Vagina (tissue), 2 donors: ENCODE measurements at regions not wholly inside any gene's neighbourhood (a gene's known extent, or its start where the extent isn't known, plus 50 kb on each side); places are given as distances from the start of the nearest gene placed in this dataset.

Experiments
- DNase-seq, 2 donors: peaks; one replicate each; pipeline ENCODE4 v3.0.0-alpha.2; 2017; ENCODE audit errors: extremely low spot score in 2 of 2
- H3K27ac ChIP-seq: fragments of 200-600 bp; sonication (generic); one replicate; pipeline ENCODE4 v1.5.1; 2019
- H3K27me3 ChIP-seq: fragments of 200-600 bp; sonication (generic); one replicate; pipeline ENCODE4 v1.5.1; 2019
- H3K36me3 ChIP-seq, 2 donors: fragments of 200-600 bp; sonication (generic); one replicate each; pipeline ENCODE4 v1.5.1; 2017 to 2019
- H3K4me1 ChIP-seq: fragments of 200-600 bp; sonication (generic); one replicate; pipeline ENCODE4 v1.5.1; 2019
- H3K4me3 ChIP-seq, 2 donors: fragments of 200-600 bp; sonication (generic); 1 replicate in 1 of 2; 2 replicates in 1 of 2; pipeline ENCODE4 v1.5.1; 2016 to 2019
- H3K9me3 ChIP-seq: fragments of 200-600 bp; sonication (generic); one replicate; pipeline ENCODE4 v1.5.1; 2019
- CTCF ChIP-seq, 3 experiments: fragments of 450-650 bp in 2 of 3; fragments of 200-600 bp in 1 of 3; sonication (generic) in 1 of 3; IDR thresholded peaks; one replicate each; pipeline ENCODE4 v1.5.1; 2017 to 2019; ENCODE audit warnings: antibody characterized with exemption in 3 of 3, mild to moderate bottlenecking in 2 of 3, moderate library complexity in 2 of 3
- POLR2A ChIP-seq, 2 donors: fragments of 450-650 bp; IDR thresholded peaks; one replicate each; pipeline ENCODE4 v1.6.1; 2017; ENCODE audit warnings: antibody characterized with exemption in 2 of 2, mild to moderate bottlenecking in 2 of 2, moderate library complexity in 2 of 2
- POLR2AphosphoS5 ChIP-seq, 2 donors: sonication (generic); formaldehyde crosslinking; IDR thresholded peaks; one replicate each; pipeline ENCODE4 v1.9.0; 2017; ENCODE audit warnings: antibody characterized with exemption in 2 of 2, mild to moderate bottlenecking in 2 of 2, low read depth in 1 of 2; ENCODE audit not compliant: insufficient read depth in 1 of 2
- intact Hi-C: fragments of 100-400 bp; cut with DNase I; formaldehyde crosslinking; loops from one replicate; pipeline ENCODE4 v1.15.1; 2023

GRCh38 chr1:30172299-30172694 lies 551.1 kb downstream of the MATN1 start:
- TF ChIP-seq POLR2AphosphoS5 (IDR thresholded peaks at IDR 0.05; ENCODE audit: insufficient read depth in 1 of 2, low read depth in 1 of 2) = no peak
- no peak for TF ChIP-seq POLR2A (IDR thresholded peaks at IDR 0.05)
- no peak for TF ChIP-seq CTCF (IDR thresholded peaks at IDR 0.05)
- no peak overlapping the region for H3K27ac ChIP-seq
- H3K27me3 ChIP-seq = no peaks in the 10 kb centered on the region
- peak in 1 of 2 donors; percentile 69 for DNase-seq
- H3K9me3 ChIP-seq = no peaks in the 10 kb centered on the region
- intact Hi-C loops = no loop called here
- no peak overlapping the region for H3K4me3 ChIP-seq
- no peaks in the 10 kb centered on the region for H3K36me3 ChIP-seq
- H3K4me1 ChIP-seq = no peaks in the 10 kb centered on the region

- no peaks in the 10 kb centered on the region for H3K9me3 ChIP-seq
- H3K27ac ChIP-seq = no peak overlapping the region
- DNase-seq = no peak
- H3K4me1 ChIP-seq = no peaks in the 10 kb centered on the region
- H3K4me3 ChIP-seq = no peak overlapping the region
- no peaks in the 10 kb centered on the region for H3K27me3 ChIP-seq
- no peaks in the 10 kb centered on the region for H3K36me3 ChIP-seq
- TF ChIP-seq CTCF (IDR thresholded peaks at IDR 0.05) (no peak), POLR2A (IDR thresholded peaks at IDR 0.05) (no peak), POLR2AphosphoS5 (IDR thresholded peaks at IDR 0.05; ENCODE audit: insufficient read depth in 1 of 2, low read depth in 1 of 2) (no peak)
- intact Hi-C loops = no loop called here
Measured at GRCh38 chr1:30171537-30172298, 551.7 kb downstream of the MATN1 start.

DNA sequence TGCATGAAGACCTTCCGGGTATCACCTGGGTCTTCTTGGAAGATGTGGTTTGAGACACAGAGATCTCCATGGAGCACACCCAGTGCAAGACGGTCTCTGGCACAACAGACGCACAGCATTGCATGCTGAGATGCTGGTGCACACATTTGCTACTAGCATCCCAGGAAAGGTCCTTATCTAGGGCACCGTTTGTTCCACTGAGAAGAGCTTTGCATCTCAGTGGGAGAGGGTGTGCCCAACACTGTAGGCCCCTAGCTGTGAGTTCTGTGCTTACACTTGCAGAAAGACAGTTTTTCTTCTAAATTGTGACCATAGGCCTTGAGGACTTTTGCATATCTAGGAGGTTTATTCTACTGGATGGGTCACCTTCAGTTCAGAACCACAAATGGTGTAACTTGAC lies 554.1 kb downstream of the MATN1 start:
- TF ChIP-seq POLR2A (IDR thresholded peaks at IDR 0.05) (no peak), POLR2AphosphoS5 (IDR thresholded peaks at IDR 0.05; ENCODE audit: insufficient read depth in 1 of 2, low read depth in 1 of 2) (no peak), CTCF (IDR thresholded peaks at IDR 0.05) (no peak)
- intact Hi-C loops = no loop called here
- Histone ChIP-seq H3K9me3 (no peaks in the 10 kb centered on the region), H3K4me1 (no peaks in the 10 kb centered on the region), H3K36me3 (no peaks in the 10 kb centered on the region), H3K27me3 (no peaks in the 10 kb centered on the region), H3K27ac (no peak overlapping the region), H3K4me3 (no peak overlapping the region)
- peak in 1 of 2 donors; percentile 85 for DNase-seq

DNA sequence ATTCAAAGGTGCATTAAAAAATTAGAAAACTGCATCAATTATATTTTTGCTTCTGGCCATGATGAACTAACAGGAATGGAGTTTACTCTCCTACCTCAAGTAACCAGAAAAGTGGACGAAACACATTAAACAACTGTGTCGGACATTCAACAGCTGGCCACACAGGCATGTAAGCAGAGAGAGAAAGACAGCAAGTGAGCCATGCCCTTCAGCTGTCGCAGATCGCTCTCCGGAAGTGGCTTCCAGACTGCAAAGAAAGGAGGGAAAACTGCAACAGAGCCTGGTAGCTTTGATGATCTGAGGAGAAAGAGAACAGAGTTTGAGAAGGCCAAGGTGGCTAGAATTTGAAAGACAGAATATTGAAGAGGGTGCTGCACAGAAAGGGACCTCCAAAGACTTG lies 557.2 kb downstream of the MATN1 start:
- no peak overlapping the region for H3K4me3 ChIP-seq
- no peaks in the 10 kb centered on the region for H3K27me3 ChIP-seq
- no peaks in the 10 kb centered on the region for H3K36me3 ChIP-seq
- H3K4me1 ChIP-seq = no peaks in the 10 kb centered on the region
- H3K27ac ChIP-seq = no peak overlapping the region
- TF ChIP-seq POLR2AphosphoS5 (IDR thresholded peaks at IDR 0.05; ENCODE audit: insufficient read depth in 1 of 2, low read depth in 1 of 2) = no peak
- no peak for TF ChIP-seq CTCF (IDR thresholded peaks at IDR 0.05)
- TF ChIP-seq POLR2A (IDR thresholded peaks at IDR 0.05) = no peak
- no peaks in the 10 kb centered on the region for H3K9me3 ChIP-seq
- intact Hi-C loops = no loop called here
- DNase-seq = no peak

DNA sequence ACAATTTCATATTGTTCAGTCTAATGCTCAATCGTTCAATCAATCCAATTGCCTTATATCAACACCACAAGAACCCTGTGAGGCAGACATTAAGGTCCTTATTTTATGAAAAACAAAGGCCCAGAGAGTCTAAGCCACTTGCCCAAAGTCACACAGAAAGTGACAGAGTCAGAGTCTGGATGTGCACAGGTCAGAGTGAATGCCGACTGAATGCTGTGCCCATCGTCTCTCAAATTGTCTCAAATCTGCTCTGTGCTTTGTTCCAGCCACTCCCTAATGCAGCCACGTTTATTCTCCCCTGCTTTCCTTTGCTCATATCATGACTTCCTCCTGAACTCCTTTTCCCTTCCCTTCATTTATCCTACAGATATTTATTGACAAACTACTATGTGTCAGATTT lies 558.3 kb downstream of the MATN1 start:
- peak in 1 of 2 donors; percentile 91 for DNase-seq
- Histone ChIP-seq H3K4me3 (no peak overlapping the region), H3K27ac (no peak overlapping the region), H3K4me1 (no peaks in the 10 kb centered on the region), H3K36me3 (no peaks in the 10 kb centered on the region), H3K27me3 (no peaks in the 10 kb centered on the region), H3K9me3 (no peaks in the 10 kb centered on the region)
- TF ChIP-seq CTCF (IDR thresholded peaks at IDR 0.05) (no peak), POLR2A (IDR thresholded peaks at IDR 0.05) (no peak)
- intact Hi-C loops = no loop called here
